B cell (primary cell): ENCODE measurements at regions not wholly inside any gene's neighbourhood (a gene's known extent, or its start where the extent isn't known, plus 50 kb on each side); places are given as distances from the start of the nearest gene placed in this dataset.

Experiments
- ATAC-seq: fragments of 200-7000 bp; cut with Tn5 transposase; one replicate; pipeline ENCODE4 v1.10.0; 2021; ENCODE audit warnings: low read depth, mild to moderate bottlenecking, moderate number of reproducible peaks, moderate library complexity
- CTCF ChIA-PET: fragments of 350-600 bp; sonication (Branson Sonifier 250); formaldehyde crosslinking; loops from one replicate; lab custom pipeline; 2021; ENCODE audit warnings: antibody characterized with exemption, inconsistent platforms; lab: Charles Lee
- POLR2A ChIA-PET: fragments of 350-600 bp; sonication (Branson Sonifier 250); formaldehyde crosslinking; loops from one replicate; lab custom pipeline; 2021; ENCODE audit warnings: antibody characterized with exemption; lab: Charles Lee
- DNase-seq: peaks from one replicate; pipeline ENCODE4 v3.0.0; 2013
- H2AFZ ChIP-seq: 2 replicates; pipeline ENCODE4 v1.6.1; 2012; ENCODE audit warnings: mild to moderate bottlenecking, low read depth, low read length; ENCODE audit not compliant: insufficient read depth, poor library complexity, severe bottlenecking
- H3K27ac ChIP-seq, 2 donors: 1 replicate in 1 of 2; 2 replicates in 1 of 2; pipeline ENCODE4 v1.5.1; 2012 to 2013; ENCODE audit warnings: low read length in 2 of 2, mild to moderate bottlenecking in 2 of 2, moderate library complexity in 1 of 2
- H3K27me3 ChIP-seq, 4 experiments: fragments of 200-600 bp in 1 of 4; sonication (generic) in 1 of 4; replicated peaks in 1 of 4; 1 replicate in 2 of 4; 2 replicates in 2 of 4; pipeline versions ENCODE4 v1.6.1 to v1.7.0; 2013 to 2016; ENCODE audit warnings: low read length in 3 of 4, mild to moderate bottlenecking in 2 of 4, mixed read lengths in 1 of 4, moderate library complexity in 1 of 4; ENCODE audit not compliant: insufficient read depth in 4 of 4, control insufficient read depth in 3 of 4; ENCODE audit errors: control extremely low read depth in 1 of 4
- H3K36me3 ChIP-seq, 2 experiments: replicated peaks in 1 of 2; 1 replicate in 1 of 2; 2 replicates in 1 of 2; pipeline versions ENCODE4 v1.6.1 to v1.7.1; 2013; ENCODE audit warnings: low read length in 1 of 2; ENCODE audit not compliant: insufficient read depth in 2 of 2, control insufficient read depth in 1 of 2; ENCODE audit errors: control extremely low read depth in 1 of 2, extremely low read depth in 1 of 2
- H3K4me1 ChIP-seq, 2 donors: fragments of 200-600 bp in 1 of 2; sonication (generic) in 1 of 2; 1 replicate in 1 of 2; 2 replicates in 1 of 2; pipeline versions ENCODE4 v1.5.1 to v1.6.1; 2013 to 2017; ENCODE audit warnings: low read length in 2 of 2; ENCODE audit not compliant: control insufficient read depth in 2 of 2, insufficient read depth in 2 of 2
- H3K4me2 ChIP-seq: replicated peaks from 2 replicates; pipeline ENCODE3; 2012; ENCODE audit warnings: mild to moderate bottlenecking, low read depth, low read length; ENCODE audit not compliant: poor library complexity, severe bottlenecking
- H3K4me3 ChIP-seq, 5 experiments: fragments of 200-600 bp in 1 of 5; sonication (generic) in 1 of 5; 1 replicate in 3 of 5; 2 replicates in 2 of 5; pipeline versions ENCODE4 v1.5.1 to v1.7.0; 2011 to 2016; ENCODE audit warnings: low read length in 4 of 5, mild to moderate bottlenecking in 4 of 5, low read depth in 2 of 5, control low read depth in 1 of 5, moderate library complexity in 1 of 5; ENCODE audit not compliant: insufficient read depth in 1 of 5; ENCODE audit errors: control extremely low read depth in 1 of 5, extremely low read depth in 1 of 5
- H3K79me2 ChIP-seq: fragments of 200-600 bp; sonication (generic); one replicate; pipeline ENCODE4 v1.6.0; 2016; ENCODE audit warnings: low read length; ENCODE audit not compliant: control insufficient read depth, insufficient read depth
- H3K9ac ChIP-seq: fragments of 200-600 bp; sonication (generic); 2 replicates; pipeline ENCODE4 v1.6.1; 2017; ENCODE audit warnings: mild to moderate bottlenecking, low read length, moderate library complexity
- H3K9me3 ChIP-seq, 3 donors: one replicate each; pipeline versions ENCODE4 v1.6.1 to v1.7.1; 2013; ENCODE audit warnings: low read length in 2 of 3; ENCODE audit not compliant: control insufficient read depth in 2 of 3, insufficient read depth in 1 of 3; ENCODE audit errors: control extremely low read depth in 1 of 3
- H4K20me1 ChIP-seq: 2 replicates; pipeline ENCODE4 v1.6.0; 2012; ENCODE audit warnings: mild to moderate bottlenecking, low read length; ENCODE audit not compliant: insufficient read depth, control insufficient read depth, poor library complexity, severe bottlenecking
- H3K27ac Mint-ChIP-seq: one replicate; pipeline ENCODE4 v1.8.0; 2021; ENCODE audit warnings: mixed read lengths
- H3K27me3 Mint-ChIP-seq: one replicate; pipeline ENCODE4 v1.8.0; 2021; ENCODE audit warnings: mixed read lengths
- H3K4me1 Mint-ChIP-seq: one replicate; pipeline ENCODE4 v1.8.0; 2021; ENCODE audit warnings: mixed read lengths
- H3K4me3 Mint-ChIP-seq: one replicate; pipeline ENCODE4 v1.8.0; 2021; ENCODE audit warnings: mixed read lengths
- H3K9me3 Mint-ChIP-seq: one replicate; pipeline ENCODE4 v1.8.0; 2022; ENCODE audit warnings: mixed read lengths; ENCODE audit not compliant: insufficient read depth
- EZH2 ChIP-seq: IDR thresholded peaks from 2 replicates; pipeline ENCODE4 v1.6.1; 2012; ENCODE audit warnings: borderline replicate concordance, low read depth, mild to moderate bottlenecking, moderate library complexity, low read length; ENCODE audit not compliant: insufficient read depth, poor library complexity, severe bottlenecking
- WGBS: methylation state at CpG from one replicate; pipeline ENCODE4 v1.1.5; 2013; ENCODE audit warnings: missing lambda C conversion rate; ENCODE audit not compliant: insufficient coverage; 5-methylcytosine and 5-hydroxymethylcytosine counted together
- intact Hi-C: fragments of 100-400 bp; cut with micrococcal nuclease; formaldehyde crosslinking; loops from one replicate; pipeline ENCODE4 v1.10.0; 2022
- TF ChIP-seq, protein P1 (sequence below): fragments of 200-600 bp; IDR thresholded peaks from one replicate; pipeline ENCODE4 v1.8.0; 2022; ENCODE audit warnings: antibody characterized with exemption, mild to moderate bottlenecking

DNA sequence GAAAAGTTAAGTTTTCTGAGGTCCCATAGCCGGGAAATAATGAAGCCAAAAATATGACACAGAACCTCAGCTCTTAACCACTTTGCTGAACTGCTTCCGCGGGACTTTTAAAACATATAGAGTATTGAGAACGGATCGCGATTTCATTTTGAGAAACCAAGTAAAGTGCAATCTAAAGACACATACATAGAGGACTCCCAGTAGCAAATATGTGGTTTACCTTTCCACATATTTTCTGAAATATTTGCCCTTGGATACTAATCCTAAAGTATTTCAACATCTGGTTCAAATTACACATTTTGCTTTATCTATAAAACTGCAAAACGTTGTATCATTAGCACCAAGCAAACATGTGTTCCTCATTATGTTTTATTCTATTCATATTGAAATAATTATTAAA is 776.5 kb downstream of the ROBO2 start:
- ChIA-PET POLR2A (no interaction called here), CTCF (no interaction called here)
- Mint-ChIP-seq H3K4me3 (no peak overlapping the region), H3K27ac (no peak overlapping the region), H3K4me1 (no peaks in the 10 kb centered on the region), H3K27me3 (no peaks in the 10 kb centered on the region), H3K9me3 (peaks cover 4% of the 10 kb centered on the region)
- no peaks in the 10 kb centered on the region for H4K20me1 ChIP-seq
- ATAC-seq: no peak
- 97% methylated on average over 5 of the region's 7 CpGs for WGBS
- TF ChIP-seq, protein P1, sequence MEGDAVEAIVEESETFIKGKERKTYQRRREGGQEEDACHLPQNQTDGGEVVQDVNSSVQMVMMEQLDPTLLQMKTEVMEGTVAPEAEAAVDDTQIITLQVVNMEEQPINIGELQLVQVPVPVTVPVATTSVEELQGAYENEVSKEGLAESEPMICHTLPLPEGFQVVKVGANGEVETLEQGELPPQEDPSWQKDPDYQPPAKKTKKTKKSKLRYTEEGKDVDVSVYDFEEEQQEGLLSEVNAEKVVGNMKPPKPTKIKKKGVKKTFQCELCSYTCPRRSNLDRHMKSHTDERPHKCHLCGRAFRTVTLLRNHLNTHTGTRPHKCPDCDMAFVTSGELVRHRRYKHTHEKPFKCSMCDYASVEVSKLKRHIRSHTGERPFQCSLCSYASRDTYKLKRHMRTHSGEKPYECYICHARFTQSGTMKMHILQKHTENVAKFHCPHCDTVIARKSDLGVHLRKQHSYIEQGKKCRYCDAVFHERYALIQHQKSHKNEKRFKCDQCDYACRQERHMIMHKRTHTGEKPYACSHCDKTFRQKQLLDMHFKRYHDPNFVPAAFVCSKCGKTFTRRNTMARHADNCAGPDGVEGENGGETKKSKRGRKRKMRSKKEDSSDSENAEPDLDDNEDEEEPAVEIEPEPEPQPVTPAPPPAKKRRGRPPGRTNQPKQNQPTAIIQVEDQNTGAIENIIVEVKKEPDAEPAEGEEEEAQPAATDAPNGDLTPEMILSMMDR: no peak
- no peak for TF ChIP-seq EZH2
- H3K9ac ChIP-seq: no peak overlapping the region
- no peaks in the 10 kb centered on the region for H3K79me2 ChIP-seq
- H2AFZ ChIP-seq: no peak overlapping the region
- H3K4me1 ChIP-seq: no peaks in the 10 kb centered on the region
- no peak overlapping the region for H3K27ac ChIP-seq
- no peaks in the 10 kb centered on the region for H3K27me3 ChIP-seq
- no peak for DNase-seq
- peaks cover 0 to 3% (median 0%) of the 10 kb centered on the region in 3 donors for H3K9me3 ChIP-seq
- no peaks in the 10 kb centered on the region for H3K36me3 ChIP-seq
- no peak overlapping the region for H3K4me2 ChIP-seq
- H3K4me3 ChIP-seq: no peak overlapping the region
- intact Hi-C loops: no loop called here

DNA sequence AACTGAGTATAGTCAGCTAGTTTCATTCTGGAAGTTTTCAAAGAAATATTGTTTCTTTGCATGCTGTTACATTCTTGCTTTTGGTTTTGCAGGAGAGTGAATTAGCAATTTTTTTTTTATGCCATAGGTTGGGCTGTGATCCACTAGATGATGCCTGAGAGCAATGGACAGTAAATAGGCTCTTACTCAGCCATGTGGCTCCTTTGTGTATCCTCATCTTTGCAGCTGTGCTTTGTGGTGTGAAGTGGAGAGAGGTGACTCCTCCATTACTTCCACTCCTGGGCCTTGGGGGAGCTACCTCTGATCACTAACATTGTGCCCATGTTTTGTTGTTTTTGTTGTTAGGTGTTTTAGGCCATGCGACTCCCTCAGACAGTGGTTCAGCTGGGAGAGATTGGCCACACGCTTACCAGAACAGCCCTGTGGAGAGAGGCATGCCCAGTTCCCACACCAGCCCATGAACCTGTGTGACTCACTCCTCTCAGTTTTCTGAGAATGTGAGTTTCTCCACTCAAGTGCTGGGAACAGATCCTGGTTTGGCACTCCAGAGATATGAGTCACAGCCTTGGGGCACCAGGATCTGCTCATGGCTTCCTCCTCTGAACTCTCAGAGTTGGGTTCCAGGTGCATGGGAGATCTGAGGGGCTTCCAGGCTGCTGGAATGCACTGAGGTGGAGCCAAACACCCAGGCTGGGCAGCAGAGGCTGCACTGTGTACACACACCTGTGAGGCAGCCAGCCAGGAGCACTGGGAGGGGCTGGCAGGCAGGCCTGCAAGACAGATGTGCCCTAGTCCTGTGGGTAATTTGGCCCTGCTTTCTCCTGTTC is 785.3 kb downstream of the ROBO2 start:
- peaks cover 2% of the 10 kb centered on the region for H3K9me3 Mint-ChIP-seq
- no peak overlapping the region for H3K4me3 Mint-ChIP-seq
- H3K4me1 Mint-ChIP-seq: no peaks in the 10 kb centered on the region
- no peaks in the 10 kb centered on the region for H3K27me3 Mint-ChIP-seq
- Histone ChIP-seq H2AFZ (no peak overlapping the region), H3K27ac (no peak overlapping the region), H3K4me1 (no peaks in the 10 kb centered on the region), H3K27me3 (no peaks in the 10 kb centered on the region), H4K20me1 (no peaks in the 10 kb centered on the region), H3K4me3 (no peak overlapping the region), H3K36me3 (no peaks in the 10 kb centered on the region), H3K4me2 (no peak overlapping the region), H3K79me2 (no peaks in the 10 kb centered on the region), H3K9ac (no peak overlapping the region), H3K9me3 (peaks cover 0 to 10% (median 0%) of the 10 kb centered on the region in 3 donors)
- 92% methylated on average over 2 of the region's 2 CpGs for WGBS
- no peak overlapping the region for H3K27ac Mint-ChIP-seq
- TF ChIP-seq, protein P1: no peak
- TF ChIP-seq EZH2: no peak
- intact Hi-C loops: no loop called here
- ATAC-seq (no peak), DNase-seq (no peak)
- ChIA-PET CTCF (no interaction called here), POLR2A (no interaction called here)
